ENCODE measurements at regions not wholly inside any gene's neighbourhood (a gene's known extent, or its start where the extent isn't known, plus 50 kb on each side); places are given as distances from the start of the nearest gene placed in this dataset.
"Not testable (repeated sequence)": the region's sequence is repeated elsewhere in the genome, so short reads cannot be mapped to it uniquely, and the experiment has no call there.

GRCh38 chr1:98516306-98516705 lies 145.2 kb upstream of the SNX7 start:
- no peak overlapping the region for H3K9ac ChIP-seq (ENCODE audit: insufficient read depth, low read length, poor library complexity, severe bottlenecking)
- no peaks in the 10 kb centered on the region for H3K4me1 Mint-ChIP-seq
- no peaks in the 10 kb centered on the region for H4K20me1 ChIP-seq (ENCODE audit: insufficient read depth, low read length)
- H3K36me3 Mint-ChIP-seq = no peaks in the 10 kb centered on the region
- H3K9me3 ChIP-seq (replicated peaks in 1 of 2; ENCODE audit: control insufficient read depth in 1 of 2, insufficient read depth in 1 of 2, low read length in 2 of 2) = peaks cover 0 to 14% of the 10 kb centered on the region in 2 donors
- no peak overlapping the region for H3K27ac Mint-ChIP-seq
- H3K36me3 ChIP-seq (replicated peaks in 1 of 2; ENCODE audit: control insufficient read depth in 1 of 2, insufficient read depth in 2 of 2, low read length in 2 of 2) = no peaks in the 10 kb centered on the region
- TF ChIP-seq, protein P1, sequence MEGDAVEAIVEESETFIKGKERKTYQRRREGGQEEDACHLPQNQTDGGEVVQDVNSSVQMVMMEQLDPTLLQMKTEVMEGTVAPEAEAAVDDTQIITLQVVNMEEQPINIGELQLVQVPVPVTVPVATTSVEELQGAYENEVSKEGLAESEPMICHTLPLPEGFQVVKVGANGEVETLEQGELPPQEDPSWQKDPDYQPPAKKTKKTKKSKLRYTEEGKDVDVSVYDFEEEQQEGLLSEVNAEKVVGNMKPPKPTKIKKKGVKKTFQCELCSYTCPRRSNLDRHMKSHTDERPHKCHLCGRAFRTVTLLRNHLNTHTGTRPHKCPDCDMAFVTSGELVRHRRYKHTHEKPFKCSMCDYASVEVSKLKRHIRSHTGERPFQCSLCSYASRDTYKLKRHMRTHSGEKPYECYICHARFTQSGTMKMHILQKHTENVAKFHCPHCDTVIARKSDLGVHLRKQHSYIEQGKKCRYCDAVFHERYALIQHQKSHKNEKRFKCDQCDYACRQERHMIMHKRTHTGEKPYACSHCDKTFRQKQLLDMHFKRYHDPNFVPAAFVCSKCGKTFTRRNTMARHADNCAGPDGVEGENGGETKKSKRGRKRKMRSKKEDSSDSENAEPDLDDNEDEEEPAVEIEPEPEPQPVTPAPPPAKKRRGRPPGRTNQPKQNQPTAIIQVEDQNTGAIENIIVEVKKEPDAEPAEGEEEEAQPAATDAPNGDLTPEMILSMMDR (IDR thresholded peaks at IDR 0.05) = no peak
- no peaks in the 10 kb centered on the region for H3K27me3 ChIP-seq (ENCODE audit: control insufficient read depth in 2 of 2, insufficient read depth in 2 of 2, low read length in 2 of 2)
- H3K4me2 ChIP-seq (replicated peaks; ENCODE audit: extremely low read depth, low read length, poor library complexity, severe bottlenecking) = no peak overlapping the region
- H3K4me1 ChIP-seq (ENCODE audit: control insufficient read depth in 1 of 2, insufficient read depth in 2 of 2, low read length in 2 of 2) = no peaks in the 10 kb centered on the region
- no peak overlapping the region for H3K4me3 Mint-ChIP-seq
- no peak overlapping the region for H2AFZ ChIP-seq (ENCODE audit: insufficient read depth, low read depth, low read length, poor library complexity, severe bottlenecking)
- 80% methylated on average over 2 of the region's 2 CpGs for whole genome bisulfite sequencing (ENCODE audit: insufficient coverage)
- H3K27ac ChIP-seq (ENCODE audit: low read depth in 1 of 2, low read length in 2 of 2) = no peak overlapping the region
- intact Hi-C loops (cut with micrococcal nuclease) = no loop called here
- H3K27me3 Mint-ChIP-seq (ENCODE audit: low read depth in 3 of 3) = no peaks in the 10 kb centered on the region
- H3K9me3 Mint-ChIP-seq = peaks cover 9 to 19% (median 15%) of the 10 kb centered on the region in 7 donors
- H3K79me2 ChIP-seq (ENCODE audit: insufficient read depth, low read length) = no peaks in the 10 kb centered on the region
- no peak for DNase-seq
- no peak overlapping the region for H3K4me3 ChIP-seq (replicated peaks in 1 of 3; ENCODE audit: low read depth in 2 of 3, low read length in 3 of 3)

GRCh38 chr1:98515744-98516143 lies 145.8 kb upstream of the SNX7 start:
- no peak overlapping the region for H3K9ac ChIP-seq (ENCODE audit: insufficient read depth, low read length, poor library complexity, severe bottlenecking)
- TF ChIP-seq, protein P1 (IDR thresholded peaks at IDR 0.05) = no peak
- H3K9me3 ChIP-seq (replicated peaks in 1 of 2; ENCODE audit: control insufficient read depth in 1 of 2, insufficient read depth in 1 of 2, low read length in 2 of 2) = peaks cover 0 to 14% of the 10 kb centered on the region in 2 donors
- H2AFZ ChIP-seq (ENCODE audit: insufficient read depth, low read depth, low read length, poor library complexity, severe bottlenecking) = no peak overlapping the region
- H3K36me3 ChIP-seq (replicated peaks in 1 of 2; ENCODE audit: control insufficient read depth in 1 of 2, insufficient read depth in 2 of 2, low read length in 2 of 2) = no peaks in the 10 kb centered on the region
- Mint-ChIP-seq H3K27me3 (ENCODE audit: low read depth in 3 of 3) (no peaks in the 10 kb centered on the region), H3K27ac (no peak overlapping the region), H3K36me3 (no peaks in the 10 kb centered on the region), H3K4me1 (no peaks in the 10 kb centered on the region), H3K4me3 (no peak overlapping the region), H3K9me3 (peaks cover 9 to 19% (median 15%) of the 10 kb centered on the region in 7 donors)
- intact Hi-C loops (cut with micrococcal nuclease) = no loop called here
- no peak overlapping the region for H3K27ac ChIP-seq (ENCODE audit: low read depth in 1 of 2, low read length in 2 of 2)
- no peaks in the 10 kb centered on the region for H4K20me1 ChIP-seq (ENCODE audit: insufficient read depth, low read length)
- no peak overlapping the region for H3K4me2 ChIP-seq (replicated peaks; ENCODE audit: extremely low read depth, low read length, poor library complexity, severe bottlenecking)
- H3K79me2 ChIP-seq (ENCODE audit: insufficient read depth, low read length) = no peaks in the 10 kb centered on the region
- no peak overlapping the region for H3K4me3 ChIP-seq (replicated peaks in 1 of 3; ENCODE audit: low read depth in 2 of 3, low read length in 3 of 3)
- 100% methylated on average over 1 of the region's 1 CpG for whole genome bisulfite sequencing (ENCODE audit: insufficient coverage)
- no peaks in the 10 kb centered on the region for H3K4me1 ChIP-seq (ENCODE audit: control insufficient read depth in 1 of 2, insufficient read depth in 2 of 2, low read length in 2 of 2)
- no peaks in the 10 kb centered on the region for H3K27me3 ChIP-seq (ENCODE audit: control insufficient read depth in 2 of 2, insufficient read depth in 2 of 2, low read length in 2 of 2)
- no peak for DNase-seq

GRCh38 chr1:98512216-98512615 lies 149.3 kb upstream of the SNX7 start:
- DNase-seq; H3K79me2 ChIP-seq (ENCODE audit: insufficient read depth, low read length); H3K4me1 Mint-ChIP-seq; H3K9ac ChIP-seq (ENCODE audit: insufficient read depth, low read length, poor library complexity, severe bottlenecking); H3K27ac ChIP-seq (ENCODE audit: low read depth in 1 of 2, low read length in 2 of 2); H2AFZ ChIP-seq (ENCODE audit: insufficient read depth, low read depth, low read length, poor library complexity, severe bottlenecking); H4K20me1 ChIP-seq (ENCODE audit: insufficient read depth, low read length); H3K27ac Mint-ChIP-seq; H3K4me2 ChIP-seq (replicated peaks; ENCODE audit: extremely low read depth, low read length, poor library complexity, severe bottlenecking); H3K4me3 ChIP-seq (replicated peaks in 1 of 3; ENCODE audit: low read depth in 2 of 3, low read length in 3 of 3); H3K27me3 ChIP-seq (ENCODE audit: control insufficient read depth in 2 of 2, insufficient read depth in 2 of 2, low read length in 2 of 2); H3K4me1 ChIP-seq (ENCODE audit: control insufficient read depth in 1 of 2, insufficient read depth in 2 of 2, low read length in 2 of 2); H3K36me3 ChIP-seq (replicated peaks in 1 of 2; ENCODE audit: control insufficient read depth in 1 of 2, insufficient read depth in 2 of 2, low read length in 2 of 2); H3K4me3 Mint-ChIP-seq; H3K27me3 Mint-ChIP-seq (ENCODE audit: low read depth in 3 of 3); intact Hi-C loops (cut with micrococcal nuclease); H3K36me3 Mint-ChIP-seq: not testable (repeated sequence)
- peaks cover 0 to 14% of the 10 kb centered on the region in 2 donors for H3K9me3 ChIP-seq (replicated peaks in 1 of 2; ENCODE audit: control insufficient read depth in 1 of 2, insufficient read depth in 1 of 2, low read length in 2 of 2)
- peaks cover 10 to 19% (median 14%) of the 10 kb centered on the region in 7 donors for H3K9me3 Mint-ChIP-seq
- 92% methylated on average over 3 of the region's 27 CpGs for WGBS (ENCODE audit: insufficient coverage)
